SK-N-SH (cell line): ENCODE measurements at regions not wholly inside any gene's neighbourhood (a gene's known extent, or its start where the extent isn't known, plus 50 kb on each side); places are given as distances from the start of the nearest gene placed in this dataset.

Experiments
- CTCF ChIA-PET: fragments of 300-600, 350-600 bp; formaldehyde crosslinking; extraction: SDS; loops from one replicate; lab custom pipeline; 2021; lab: Yijun Ruan, JAX
- POLR2A ChIA-PET: fragments of 350-600 bp; sonication (Branson Sonifier 250); formaldehyde crosslinking; extraction: SDS; loops from one replicate; lab custom pipeline; 2020; ENCODE audit warnings: antibody characterized with exemption, inconsistent platforms; lab: Yijun Ruan, JAX
- DNase-seq: peaks from one replicate; pipeline ENCODE4 v3.0.0; 2012
- H2AFZ ChIP-seq: fragments of 200-600 bp; sonication (generic); 2 replicates; pipeline ENCODE4 v1.8.1; 2016; ENCODE audit warnings: antibody characterized with exemption, mild to moderate bottlenecking, low read depth
- H3F3A ChIP-seq: fragments of 200-600 bp; sonication (generic); replicated peaks from 2 replicates; pipeline ENCODE3; 2016; ENCODE audit warnings: antibody characterized with exemption, mild to moderate bottlenecking; ENCODE audit not compliant: insufficient read depth
- H3K27ac ChIP-seq, 2 experiments: fragments of 200-500 bp in 1 of 2; fragments of 200-600 bp in 1 of 2; sonication (Bioruptor generic) in 1 of 2; sonication (generic), shearing (Covaris generic) in 1 of 2; 2 replicates each; pipeline versions ENCODE4 v1.5.1 to v1.6.1; 2014 to 2016; ENCODE audit warnings: low read depth in 2 of 2, inconsistent platforms in 1 of 2, low read length in 1 of 2, mild to moderate bottlenecking in 1 of 2, mixed read lengths in 1 of 2
- H3K27me3 ChIP-seq: fragments of 200-600 bp; sonication (generic), shearing (Covaris generic); 2 replicates; pipeline ENCODE4 v1.6.1; 2016; ENCODE audit warnings: mixed run types; ENCODE audit not compliant: insufficient read depth
- H3K36me3 ChIP-seq, 2 experiments: fragments of 200-500 bp in 1 of 2; fragments of 200-600 bp in 1 of 2; sonication (Bioruptor generic) in 1 of 2; sonication (generic) in 1 of 2; replicated peaks in 1 of 2; 2 replicates each; pipeline versions ENCODE3 to v1.5.1; 2014 to 2016; ENCODE audit warnings: low read length in 1 of 2, mild to moderate bottlenecking in 1 of 2; ENCODE audit not compliant: insufficient read depth in 2 of 2, control insufficient read depth in 1 of 2
- H3K4me1 ChIP-seq, 2 experiments: fragments of 200-500 bp in 1 of 2; fragments of 200-600 bp in 1 of 2; sonication (Bioruptor generic) in 1 of 2; sonication (generic), shearing (Covaris generic) in 1 of 2; 2 replicates each; pipeline versions ENCODE4 v1.5.1 to v1.6.1; 2014 to 2016; ENCODE audit warnings: low read depth in 1 of 2, low read length in 1 of 2, mixed run types in 1 of 2; ENCODE audit not compliant: insufficient read depth in 2 of 2, control insufficient read depth in 1 of 2
- H3K4me2 ChIP-seq: fragments of 200-600 bp; sonication (generic), shearing (Covaris generic); 2 replicates; pipeline ENCODE4 v1.6.1; 2017; ENCODE audit warnings: mixed run types
- H3K4me3 ChIP-seq, 2 experiments: fragments of 200-500 bp in 1 of 2; fragments of 200-600 bp in 1 of 2; sonication (Bioruptor generic) in 1 of 2; sonication (generic), shearing (Covaris generic) in 1 of 2; 2 replicates each; pipeline versions ENCODE4 v1.5.1 to v1.8.1; 2014 to 2016; ENCODE audit warnings: low read depth in 2 of 2, inconsistent platforms in 1 of 2, low read length in 1 of 2, mild to moderate bottlenecking in 1 of 2, mixed read lengths in 1 of 2, moderate library complexity in 1 of 2
- H3K79me2 ChIP-seq: fragments of 200-600 bp; sonication (generic); 2 replicates; pipeline ENCODE4 v1.8.1; 2017; ENCODE audit warnings: mild to moderate bottlenecking; ENCODE audit not compliant: insufficient read depth
- H3K9ac ChIP-seq: fragments of 200-600 bp; sonication (generic); 2 replicates; pipeline ENCODE4 v1.6.1; 2017; ENCODE audit warnings: mixed run types
- H3K9me2 ChIP-seq: fragments of 200-600 bp; sonication (generic); 2 replicates; pipeline ENCODE4 v1.6.1; 2017; ENCODE audit warnings: mixed run types
- H3K9me3 ChIP-seq: fragments of 200-600 bp; sonication (generic); 2 replicates; pipeline ENCODE4 v1.6.1; 2017; ENCODE audit warnings: mixed run types, mild to moderate bottlenecking, moderate library complexity
- H4K20me1 ChIP-seq: fragments of 200-600 bp; sonication (generic); 2 replicates; pipeline ENCODE4 v1.6.1; 2017; ENCODE audit warnings: mild to moderate bottlenecking, mixed run types; ENCODE audit not compliant: insufficient read depth
- CHD2 ChIP-seq: fragments of 150-350 bp; IDR thresholded peaks from 2 replicates; pipeline ENCODE4 v1.6.1; 2018; ENCODE audit warnings: low read length; ENCODE audit not compliant: partially characterized antibody
- EP300 ChIP-seq, 2 experiments: IDR thresholded peaks; 2 replicates each; pipeline versions ENCODE4 v1.4.0 to v1.6.1; 2012; ENCODE audit warnings: borderline replicate concordance in 1 of 2, low read depth in 1 of 2, low read length in 1 of 2
- EZH2phosphoT487 ChIP-seq: fragments of 200-600 bp; sonication (generic); IDR thresholded peaks from 2 replicates; pipeline ENCODE4 v1.6.1; 2017; ENCODE audit warnings: low read depth, mixed run types, mild to moderate bottlenecking, antibody characterized with exemption, moderate library complexity, borderline replicate concordance
- FOXJ3 ChIP-seq: sonication (generic); formaldehyde crosslinking; IDR thresholded peaks from 2 replicates; pipeline ENCODE4 v1.5.1; 2020; ENCODE audit warnings: mild to moderate bottlenecking, missing genetic modification reagents
- FOXM1 ChIP-seq: IDR thresholded peaks from 2 replicates; pipeline ENCODE4 v1.4.0; 2012; ENCODE audit warnings: low read depth, mild to moderate bottlenecking
- GATA2 ChIP-seq: sonication (generic); formaldehyde crosslinking; IDR thresholded peaks from 2 replicates; pipeline ENCODE4 v1.5.0; 2020; ENCODE audit warnings: mild to moderate bottlenecking, missing genetic modification reagents
- MEF2A ChIP-seq: IDR thresholded peaks from 2 replicates; pipeline ENCODE4 v1.4.0; 2012; ENCODE audit warnings: low read depth, borderline replicate concordance
- NFIC ChIP-seq: IDR thresholded peaks from 2 replicates; pipeline ENCODE4 v1.4.0; 2012; ENCODE audit warnings: borderline replicate concordance
- RAD21 ChIP-seq: IDR thresholded peaks from 2 replicates; pipeline ENCODE4 v1.6.1; 2012; ENCODE audit warnings: mild to moderate bottlenecking, low read length
- RCOR1 ChIP-seq: fragments of 150-350 bp; IDR thresholded peaks from 2 replicates; pipeline ENCODE4 v1.6.1; 2017; ENCODE audit warnings: antibody characterized with exemption, low read length
- RFX5 ChIP-seq: IDR thresholded peaks from 2 replicates; pipeline ENCODE4 v1.6.1; 2012; ENCODE audit warnings: mild to moderate bottlenecking, improper control_type of control experiment, low read length
- SIN3A ChIP-seq: IDR thresholded peaks from 2 replicates; pipeline ENCODE4 v1.6.1; 2012; ENCODE audit warnings: low read depth, mild to moderate bottlenecking, low read length, moderate library complexity, borderline replicate concordance
- TAF1 ChIP-seq: IDR thresholded peaks from 2 replicates; pipeline ENCODE4 v1.6.1; 2012; ENCODE audit warnings: low read depth, mild to moderate bottlenecking, low read length, moderate library complexity, borderline replicate concordance
- TCF12 ChIP-seq: IDR thresholded peaks from 2 replicates; pipeline ENCODE4 v1.4.0; 2012
- YY1 ChIP-seq: IDR thresholded peaks from 2 replicates; pipeline ENCODE4 v1.4.0; 2012; ENCODE audit warnings: low read depth, mild to moderate bottlenecking
- WGBS: methylation state at CpG from one replicate; pipeline ENCODE4 v1.1.6; 2017; ENCODE audit warnings: low lambda C conversion rate; 5-methylcytosine and 5-hydroxymethylcytosine counted together
- TF ChIP-seq, protein P1 (sequence below): IDR thresholded peaks from 2 replicates; pipeline ENCODE4 v1.6.1; 2012; ENCODE audit warnings: mild to moderate bottlenecking, low read depth, low read length, moderate library complexity
- TF ChIP-seq, protein P2 (sequence below): IDR thresholded peaks from 2 replicates; pipeline ENCODE4 v1.4.0; 2012; ENCODE audit warnings: low read depth
- TF ChIP-seq, protein P3 (sequence below): fragments of 200-600 bp; sonication (generic); IDR thresholded peaks from 2 replicates; pipeline ENCODE4 v1.6.1; 2017; ENCODE audit warnings: antibody characterized with exemption, mild to moderate bottlenecking, moderate library complexity
- TF ChIP-seq, protein P4 (sequence below): IDR thresholded peaks from 2 replicates; pipeline ENCODE4; 2012

DNA sequence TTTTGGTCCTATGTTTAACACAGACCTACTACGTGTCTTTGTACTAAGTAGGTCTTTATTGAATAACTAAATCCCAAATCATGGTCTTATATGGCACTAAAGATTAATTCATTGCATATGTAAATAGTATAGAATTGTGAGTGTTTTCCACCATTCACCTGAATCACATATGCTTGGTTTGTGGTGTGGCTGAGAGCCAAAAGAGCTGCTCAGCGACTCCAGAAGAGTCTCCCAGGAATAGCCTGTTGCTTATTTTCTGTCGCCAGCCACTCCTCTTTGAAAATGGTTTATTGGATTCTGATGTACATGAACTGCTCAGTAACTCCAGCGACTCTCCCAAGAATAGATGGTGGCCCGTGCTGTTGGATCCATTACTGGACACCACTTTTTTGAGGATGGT, 184.5 kb downstream of the CLCN4 start:
- H3K79me2 ChIP-seq, result no peaks in the 10 kb centered on the region
- no peaks in the 10 kb centered on the region for H3K36me3 ChIP-seq
- H4K20me1 ChIP-seq, result no peaks in the 10 kb centered on the region
- H3K9ac ChIP-seq, result no peak overlapping the region
- TF ChIP-seq FOXM1, result no peak
- no peak for TF ChIP-seq SIN3A
- TF ChIP-seq RFX5, result no peak
- TF ChIP-seq GATA2 (CRISPR knock-in tag), result no peak
- TF ChIP-seq, protein P1, sequence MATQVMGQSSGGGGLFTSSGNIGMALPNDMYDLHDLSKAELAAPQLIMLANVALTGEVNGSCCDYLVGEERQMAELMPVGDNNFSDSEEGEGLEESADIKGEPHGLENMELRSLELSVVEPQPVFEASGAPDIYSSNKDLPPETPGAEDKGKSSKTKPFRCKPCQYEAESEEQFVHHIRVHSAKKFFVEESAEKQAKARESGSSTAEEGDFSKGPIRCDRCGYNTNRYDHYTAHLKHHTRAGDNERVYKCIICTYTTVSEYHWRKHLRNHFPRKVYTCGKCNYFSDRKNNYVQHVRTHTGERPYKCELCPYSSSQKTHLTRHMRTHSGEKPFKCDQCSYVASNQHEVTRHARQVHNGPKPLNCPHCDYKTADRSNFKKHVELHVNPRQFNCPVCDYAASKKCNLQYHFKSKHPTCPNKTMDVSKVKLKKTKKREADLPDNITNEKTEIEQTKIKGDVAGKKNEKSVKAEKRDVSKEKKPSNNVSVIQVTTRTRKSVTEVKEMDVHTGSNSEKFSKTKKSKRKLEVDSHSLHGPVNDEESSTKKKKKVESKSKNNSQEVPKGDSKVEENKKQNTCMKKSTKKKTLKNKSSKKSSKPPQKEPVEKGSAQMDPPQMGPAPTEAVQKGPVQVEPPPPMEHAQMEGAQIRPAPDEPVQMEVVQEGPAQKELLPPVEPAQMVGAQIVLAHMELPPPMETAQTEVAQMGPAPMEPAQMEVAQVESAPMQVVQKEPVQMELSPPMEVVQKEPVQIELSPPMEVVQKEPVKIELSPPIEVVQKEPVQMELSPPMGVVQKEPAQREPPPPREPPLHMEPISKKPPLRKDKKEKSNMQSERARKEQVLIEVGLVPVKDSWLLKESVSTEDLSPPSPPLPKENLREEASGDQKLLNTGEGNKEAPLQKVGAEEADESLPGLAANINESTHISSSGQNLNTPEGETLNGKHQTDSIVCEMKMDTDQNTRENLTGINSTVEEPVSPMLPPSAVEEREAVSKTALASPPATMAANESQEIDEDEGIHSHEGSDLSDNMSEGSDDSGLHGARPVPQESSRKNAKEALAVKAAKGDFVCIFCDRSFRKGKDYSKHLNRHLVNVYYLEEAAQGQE, result no peak
- no peak for TF ChIP-seq CHD2
- TF ChIP-seq EZH2phosphoT487, result no peak
- no peak for TF ChIP-seq NFIC
- TF ChIP-seq, protein P2, sequence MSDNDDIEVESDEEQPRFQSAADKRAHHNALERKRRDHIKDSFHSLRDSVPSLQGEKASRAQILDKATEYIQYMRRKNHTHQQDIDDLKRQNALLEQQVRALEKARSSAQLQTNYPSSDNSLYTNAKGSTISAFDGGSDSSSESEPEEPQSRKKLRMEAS, result no peak
- no peak for TF ChIP-seq TCF12
- TF ChIP-seq FOXJ3 (CRISPR knock-in tag), result no peak
- no peak for TF ChIP-seq RCOR1
- no peak for TF ChIP-seq MEF2A
- no peak for TF ChIP-seq EP300 (IDR thresholded peaks at IDR 0.05; ENCODE audit: borderline replicate concordance in 1 of 2, low read depth in 1 of 2, low read length in 1 of 2)
- no peak for TF ChIP-seq YY1
- TF ChIP-seq, protein P3, sequence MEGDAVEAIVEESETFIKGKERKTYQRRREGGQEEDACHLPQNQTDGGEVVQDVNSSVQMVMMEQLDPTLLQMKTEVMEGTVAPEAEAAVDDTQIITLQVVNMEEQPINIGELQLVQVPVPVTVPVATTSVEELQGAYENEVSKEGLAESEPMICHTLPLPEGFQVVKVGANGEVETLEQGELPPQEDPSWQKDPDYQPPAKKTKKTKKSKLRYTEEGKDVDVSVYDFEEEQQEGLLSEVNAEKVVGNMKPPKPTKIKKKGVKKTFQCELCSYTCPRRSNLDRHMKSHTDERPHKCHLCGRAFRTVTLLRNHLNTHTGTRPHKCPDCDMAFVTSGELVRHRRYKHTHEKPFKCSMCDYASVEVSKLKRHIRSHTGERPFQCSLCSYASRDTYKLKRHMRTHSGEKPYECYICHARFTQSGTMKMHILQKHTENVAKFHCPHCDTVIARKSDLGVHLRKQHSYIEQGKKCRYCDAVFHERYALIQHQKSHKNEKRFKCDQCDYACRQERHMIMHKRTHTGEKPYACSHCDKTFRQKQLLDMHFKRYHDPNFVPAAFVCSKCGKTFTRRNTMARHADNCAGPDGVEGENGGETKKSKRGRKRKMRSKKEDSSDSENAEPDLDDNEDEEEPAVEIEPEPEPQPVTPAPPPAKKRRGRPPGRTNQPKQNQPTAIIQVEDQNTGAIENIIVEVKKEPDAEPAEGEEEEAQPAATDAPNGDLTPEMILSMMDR, result no peak
- TF ChIP-seq RAD21, result no peak
- TF ChIP-seq, protein P4, sequence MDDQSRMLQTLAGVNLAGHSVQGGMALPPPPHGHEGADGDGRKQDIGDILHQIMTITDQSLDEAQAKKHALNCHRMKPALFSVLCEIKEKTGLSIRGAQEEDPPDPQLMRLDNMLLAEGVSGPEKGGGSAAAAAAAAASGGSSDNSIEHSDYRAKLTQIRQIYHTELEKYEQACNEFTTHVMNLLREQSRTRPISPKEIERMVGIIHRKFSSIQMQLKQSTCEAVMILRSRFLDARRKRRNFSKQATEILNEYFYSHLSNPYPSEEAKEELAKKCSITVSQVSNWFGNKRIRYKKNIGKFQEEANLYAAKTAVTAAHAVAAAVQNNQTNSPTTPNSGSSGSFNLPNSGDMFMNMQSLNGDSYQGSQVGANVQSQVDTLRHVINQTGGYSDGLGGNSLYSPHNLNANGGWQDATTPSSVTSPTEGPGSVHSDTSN, result no peak
- TF ChIP-seq TAF1, result no peak
- no peak for DNase-seq
- WGBS, result 36% methylated on average over 5 of the region's 5 CpGs
- no peaks in the 10 kb centered on the region for H3K9me3 ChIP-seq
- no peak overlapping the region for H3K4me2 ChIP-seq
- no peak overlapping the region for H3K4me3 ChIP-seq
- H2AFZ ChIP-seq, result no peak overlapping the region
- no peaks in the 10 kb centered on the region for H3K9me2 ChIP-seq
- no peaks in the 10 kb centered on the region for H3K4me1 ChIP-seq
- H3F3A ChIP-seq, result no peaks in the 10 kb centered on the region
- no peaks in the 10 kb centered on the region for H3K27me3 ChIP-seq
- no peak overlapping the region for H3K27ac ChIP-seq
- ChIA-PET CTCF (no interaction called here), POLR2A (no interaction called here)
